Calu3 (cell line): ENCODE measurements at regions not wholly inside any gene's neighbourhood (a gene's known extent, or its start where the extent isn't known, plus 50 kb on each side); places are given as distances from the start of the nearest gene placed in this dataset.

Experiments
- BruUV-seq: library from RNA; stranded (reverse); fragments of 400-500 nt; replicated peaks from 2 replicates; lab custom pipeline; 2021; lab: Mats Ljungman, UMichigan
- CTCF ChIA-PET: fragments of 300-600 bp; sonication (Branson Sonifier 250); formaldehyde crosslinking; loops from one replicate; lab custom pipeline; 2022; ENCODE audit warnings: antibody characterized with exemption; lab: Charles Lee
- DNase-seq: peaks from one replicate; pipeline ENCODE4 v3.0.0; 2022
- H3K27ac Mint-ChIP-seq: one replicate; pipeline ENCODE4 v1.8.0; 2022; ENCODE audit warnings: mixed read lengths; ENCODE audit not compliant: unreplicated experiment
- H3K27me3 Mint-ChIP-seq: one replicate; pipeline ENCODE4 v1.8.0; 2022; ENCODE audit warnings: mixed read lengths; ENCODE audit not compliant: unreplicated experiment
- H3K36me3 Mint-ChIP-seq: one replicate; pipeline ENCODE4 v1.8.0; 2022; ENCODE audit warnings: mild to moderate bottlenecking, moderate library complexity, mixed read lengths; ENCODE audit not compliant: insufficient read depth, unreplicated experiment
- H3K4me1 Mint-ChIP-seq: one replicate; pipeline ENCODE4 v1.8.0; 2022; ENCODE audit warnings: mild to moderate bottlenecking, low read depth, mixed read lengths; ENCODE audit not compliant: unreplicated experiment
- H3K4me3 Mint-ChIP-seq: one replicate; pipeline ENCODE4 v1.8.0; 2022; ENCODE audit warnings: mild to moderate bottlenecking, low read depth, moderate library complexity, mixed read lengths; ENCODE audit not compliant: unreplicated experiment
- H3K9me3 Mint-ChIP-seq: one replicate; pipeline ENCODE4 v1.8.0; 2022; ENCODE audit warnings: low read depth, mixed read lengths; ENCODE audit not compliant: unreplicated experiment
- CTCF ChIP-seq: fragments of 200-600 bp; IDR thresholded peaks from one replicate; pipeline ENCODE4 v1.8.0; 2022; ENCODE audit warnings: antibody characterized with exemption; ENCODE audit not compliant: unreplicated experiment
- intact Hi-C: fragments of 100-400 bp; cut with micrococcal nuclease; formaldehyde crosslinking; loops from one replicate; pipeline ENCODE4 v1.10.0; 2022; ENCODE audit not compliant: unreplicated experiment

- Mint-ChIP-seq H3K27ac (no peak overlapping the region), H3K27me3 (no peaks in the 10 kb centered on the region), H3K4me3 (no peak overlapping the region), H3K9me3 (no peaks in the 10 kb centered on the region), H3K4me1 (peaks cover 40% of the 10 kb centered on the region), H3K36me3 (peaks cover 13% of the 10 kb centered on the region)
- intact Hi-C loops = loop anchor here (5.0 kb wide), 1 partner anchor 122 kb away; no protein-coding TSS in a partner anchor
- BruUV-seq = no TSS peak
- no peak for TF ChIP-seq CTCF
- no peak for DNase-seq
- CTCF ChIA-PET = interaction anchor here (0.6 kb wide), 2 partner anchors 340 to 730 kb away, joined by 3 to 4 read pairs; no protein-coding TSS in a partner anchor
These were observed 122.0 kb upstream of the STC2 start for GRCh38 chr5:173450188-173450587.

- intact Hi-C loops = no loop called here
- H3K36me3 Mint-ChIP-seq = peaks cover 10% of the 10 kb centered on the region
- H3K9me3 Mint-ChIP-seq = no peaks in the 10 kb centered on the region
- DNase-seq = no peak
- TF ChIP-seq CTCF = no peak
- peaks cover 26% of the 10 kb centered on the region for H3K4me1 Mint-ChIP-seq
- no peaks in the 10 kb centered on the region for H3K27me3 Mint-ChIP-seq
- no peak overlapping the region for H3K4me3 Mint-ChIP-seq
- H3K27ac Mint-ChIP-seq = no peak overlapping the region
- CTCF ChIA-PET = no interaction called here
- BruUV-seq = no TSS peak
These were observed 120.6 kb upstream of the STC2 start for GRCh38 chr5:173448856-173449255.

GRCh38 chr5:173443971-173444370, 115.8 kb upstream of the STC2 start:
- H3K27ac Mint-ChIP-seq = no peak overlapping the region
- H3K36me3 Mint-ChIP-seq = no peaks in the 10 kb centered on the region
- H3K4me3 Mint-ChIP-seq = no peak overlapping the region
- DNase-seq = no peak
- no peaks in the 10 kb centered on the region for H3K9me3 Mint-ChIP-seq
- H3K27me3 Mint-ChIP-seq = no peaks in the 10 kb centered on the region
- TF ChIP-seq CTCF = no peak
- no peaks in the 10 kb centered on the region for H3K4me1 Mint-ChIP-seq
- CTCF ChIA-PET = no interaction called here
- intact Hi-C loops = no loop called here
- BruUV-seq = no TSS peak

- no TSS peak for BruUV-seq
- no peak overlapping the region for H3K27ac Mint-ChIP-seq
- no peaks in the 10 kb centered on the region for H3K4me1 Mint-ChIP-seq
- no peak overlapping the region for H3K4me3 Mint-ChIP-seq
- peaks cover 2% of the 10 kb centered on the region for H3K27me3 Mint-ChIP-seq
- H3K9me3 Mint-ChIP-seq = no peaks in the 10 kb centered on the region
- no peak for DNase-seq
- intact Hi-C loops = no loop called here
- H3K36me3 Mint-ChIP-seq = no peaks in the 10 kb centered on the region
- CTCF ChIA-PET = no interaction called here
- no peak for TF ChIP-seq CTCF
These were observed 112.9 kb upstream of the STC2 start for GRCh38 chr5:173441053-173441628.
